BE2C (cell line): ENCODE measurements at regions not wholly inside any gene's neighbourhood (a gene's known extent, or its start where the extent isn't known, plus 50 kb on each side); places are given as distances from the start of the nearest gene placed in this dataset.

ENCODE experiments used
- DNase-seq: peaks from one replicate; pipeline ENCODE4 v3.0.0-alpha.2; 2020
- H3K27me3 ChIP-seq: fragments of 250-450 bp; sonication (Bioruptor Pico); 2 replicates; pipeline ENCODE4 v1.5.1; 2020; ENCODE audit warnings: mild to moderate bottlenecking
- H3K36me3 ChIP-seq: fragments of 250-450 bp; sonication (Bioruptor Pico); 2 replicates; pipeline ENCODE4 v1.5.1; 2020; ENCODE audit warnings: mild to moderate bottlenecking
- H3K4me1 ChIP-seq: fragments of 250-450 bp; sonication (Bioruptor Pico); 2 replicates; pipeline ENCODE4 v1.5.1; 2020
- H3K4me3 ChIP-seq: 2 replicates; pipeline ENCODE4 v1.5.1; 2011; ENCODE audit warnings: low read depth, low read length
- H3K9me3 ChIP-seq: fragments of 250-450 bp; sonication (Bioruptor Pico); 2 replicates; pipeline ENCODE4 v1.5.1; 2020
- TF ChIP-seq, protein P1 (sequence below): IDR thresholded peaks from 2 replicates; pipeline ENCODE4 v1.5.1; 2012; ENCODE audit warnings: mild to moderate bottlenecking, low read depth, low read length

DNA sequence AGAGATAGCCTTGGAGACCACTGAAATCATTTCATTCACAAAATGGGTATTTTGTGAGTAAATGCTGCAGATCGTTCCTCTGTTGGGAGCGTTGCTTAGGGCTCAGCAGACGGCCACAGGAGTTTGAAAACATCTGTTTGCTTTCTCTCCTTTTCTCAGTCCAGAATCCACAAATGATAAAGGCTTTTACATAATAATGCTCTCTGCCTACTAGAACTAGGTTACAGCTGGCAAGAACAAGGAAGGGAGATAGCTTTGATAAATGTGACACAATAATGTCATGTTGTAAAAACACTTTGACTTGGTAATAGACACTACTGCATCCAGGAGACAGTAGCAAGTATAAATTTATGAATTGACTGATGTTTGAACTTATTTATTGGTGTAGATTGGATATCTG lies 1072.4 kb upstream of the CDH6 start:
- no peaks in the 10 kb centered on the region for H3K9me3 ChIP-seq
- TF ChIP-seq, protein P1, sequence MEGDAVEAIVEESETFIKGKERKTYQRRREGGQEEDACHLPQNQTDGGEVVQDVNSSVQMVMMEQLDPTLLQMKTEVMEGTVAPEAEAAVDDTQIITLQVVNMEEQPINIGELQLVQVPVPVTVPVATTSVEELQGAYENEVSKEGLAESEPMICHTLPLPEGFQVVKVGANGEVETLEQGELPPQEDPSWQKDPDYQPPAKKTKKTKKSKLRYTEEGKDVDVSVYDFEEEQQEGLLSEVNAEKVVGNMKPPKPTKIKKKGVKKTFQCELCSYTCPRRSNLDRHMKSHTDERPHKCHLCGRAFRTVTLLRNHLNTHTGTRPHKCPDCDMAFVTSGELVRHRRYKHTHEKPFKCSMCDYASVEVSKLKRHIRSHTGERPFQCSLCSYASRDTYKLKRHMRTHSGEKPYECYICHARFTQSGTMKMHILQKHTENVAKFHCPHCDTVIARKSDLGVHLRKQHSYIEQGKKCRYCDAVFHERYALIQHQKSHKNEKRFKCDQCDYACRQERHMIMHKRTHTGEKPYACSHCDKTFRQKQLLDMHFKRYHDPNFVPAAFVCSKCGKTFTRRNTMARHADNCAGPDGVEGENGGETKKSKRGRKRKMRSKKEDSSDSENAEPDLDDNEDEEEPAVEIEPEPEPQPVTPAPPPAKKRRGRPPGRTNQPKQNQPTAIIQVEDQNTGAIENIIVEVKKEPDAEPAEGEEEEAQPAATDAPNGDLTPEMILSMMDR: no peak
- H3K27me3 ChIP-seq: no peaks in the 10 kb centered on the region
- no peaks in the 10 kb centered on the region for H3K36me3 ChIP-seq
- H3K4me3 ChIP-seq: no peak overlapping the region
- DNase-seq: no peak
- H3K4me1 ChIP-seq: no peaks in the 10 kb centered on the region

DNA sequence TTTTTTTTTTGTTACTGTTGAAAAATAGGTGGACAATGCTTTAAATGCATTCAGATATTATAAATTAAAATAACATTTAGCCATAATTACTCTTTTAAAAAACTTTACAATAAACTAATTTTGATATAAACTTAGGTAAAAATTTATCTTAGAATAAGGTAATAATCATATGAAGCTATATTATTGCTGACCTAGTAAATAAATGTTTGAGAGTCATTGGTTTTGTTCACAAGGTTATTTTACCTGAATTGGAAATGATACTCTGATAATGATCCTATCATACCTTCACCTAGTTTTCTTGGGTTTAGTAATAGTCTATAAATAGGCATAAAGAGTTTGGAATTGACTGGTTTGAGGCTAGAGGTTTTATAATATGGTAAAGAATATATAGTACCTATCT lies 1076.4 kb upstream of the CDH6 start:
- no peaks in the 10 kb centered on the region for H3K9me3 ChIP-seq
- TF ChIP-seq, protein P1: no peak
- H3K36me3 ChIP-seq: no peaks in the 10 kb centered on the region
- no peaks in the 10 kb centered on the region for H3K27me3 ChIP-seq
- H3K4me3 ChIP-seq: no peak overlapping the region
- no peaks in the 10 kb centered on the region for H3K4me1 ChIP-seq
- DNase-seq: no peak

DNA sequence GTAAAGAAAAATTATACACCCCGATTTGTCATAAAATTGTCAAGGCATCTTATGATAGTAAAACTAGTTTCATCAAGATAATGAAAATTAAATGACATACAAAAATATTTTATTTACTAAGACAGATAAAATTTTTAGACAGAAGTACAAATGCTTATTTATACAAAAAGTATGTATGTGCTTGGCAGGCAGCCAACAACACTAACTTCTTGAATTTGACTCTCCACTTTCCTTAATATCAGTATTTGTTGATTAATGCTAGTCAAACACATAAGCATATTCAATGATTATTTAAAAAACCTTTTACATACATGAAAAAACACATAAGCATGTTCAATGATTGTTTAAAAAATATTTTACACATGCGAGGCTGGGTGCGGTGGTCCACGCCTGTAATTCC lies 1079.9 kb upstream of the CDH6 start:
- no peak for DNase-seq
- H3K27me3 ChIP-seq: no peaks in the 10 kb centered on the region
- no peaks in the 10 kb centered on the region for H3K9me3 ChIP-seq
- no peaks in the 10 kb centered on the region for H3K4me1 ChIP-seq
- TF ChIP-seq, protein P1: no peak
- no peak overlapping the region for H3K4me3 ChIP-seq
- H3K36me3 ChIP-seq: no peaks in the 10 kb centered on the region

DNA sequence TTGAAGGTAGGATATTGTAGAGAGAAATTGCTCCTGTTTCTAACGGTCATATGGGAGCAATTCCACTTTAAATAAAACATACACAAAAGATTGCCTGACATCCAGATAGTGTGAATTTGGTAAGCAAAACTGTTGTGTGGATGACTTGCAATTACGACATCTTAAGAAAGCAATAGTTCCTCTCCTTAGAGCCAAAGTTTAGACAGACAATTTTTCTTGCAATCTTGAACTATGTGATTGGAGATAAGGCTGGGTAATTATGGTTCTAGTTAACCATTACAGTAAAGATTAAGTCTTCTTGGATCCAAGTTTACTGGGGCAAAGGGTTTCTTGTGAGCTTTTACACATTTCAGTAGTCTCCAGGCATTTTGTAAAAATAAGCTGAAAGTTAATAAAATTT lies 1080.6 kb upstream of the CDH6 start:
- H3K27me3 ChIP-seq: no peaks in the 10 kb centered on the region
- DNase-seq: no peak
- H3K36me3 ChIP-seq: no peaks in the 10 kb centered on the region
- no peaks in the 10 kb centered on the region for H3K4me1 ChIP-seq
- H3K4me3 ChIP-seq: no peak overlapping the region
- no peaks in the 10 kb centered on the region for H3K9me3 ChIP-seq
- TF ChIP-seq, protein P1: no peak

DNA sequence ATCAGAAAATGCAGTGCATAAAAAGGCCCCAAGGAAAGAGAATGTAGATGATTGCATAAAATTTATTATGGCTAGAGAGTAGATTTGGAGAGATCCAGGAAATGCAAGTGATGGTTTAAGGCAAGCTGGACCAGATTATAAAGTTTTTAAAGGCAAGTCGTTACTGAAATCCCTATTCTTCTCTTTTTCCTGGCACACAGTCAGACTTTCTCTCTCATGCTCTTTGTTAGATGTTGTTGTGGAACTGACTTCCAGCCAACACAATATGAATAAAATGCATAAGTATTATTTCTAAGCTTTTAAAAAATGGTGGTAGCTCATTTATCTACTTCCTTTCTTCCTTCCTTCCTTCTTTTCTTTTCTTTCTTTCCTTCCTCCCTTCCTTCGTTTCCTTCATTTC lies 1085.4 kb upstream of the CDH6 start:
- DNase-seq: no peak
- no peaks in the 10 kb centered on the region for H3K4me1 ChIP-seq
- H3K4me3 ChIP-seq: no peak overlapping the region
- TF ChIP-seq, protein P1: no peak
- H3K36me3 ChIP-seq: no peaks in the 10 kb centered on the region
- H3K27me3 ChIP-seq: no peaks in the 10 kb centered on the region
- H3K9me3 ChIP-seq: no peaks in the 10 kb centered on the region

DNA sequence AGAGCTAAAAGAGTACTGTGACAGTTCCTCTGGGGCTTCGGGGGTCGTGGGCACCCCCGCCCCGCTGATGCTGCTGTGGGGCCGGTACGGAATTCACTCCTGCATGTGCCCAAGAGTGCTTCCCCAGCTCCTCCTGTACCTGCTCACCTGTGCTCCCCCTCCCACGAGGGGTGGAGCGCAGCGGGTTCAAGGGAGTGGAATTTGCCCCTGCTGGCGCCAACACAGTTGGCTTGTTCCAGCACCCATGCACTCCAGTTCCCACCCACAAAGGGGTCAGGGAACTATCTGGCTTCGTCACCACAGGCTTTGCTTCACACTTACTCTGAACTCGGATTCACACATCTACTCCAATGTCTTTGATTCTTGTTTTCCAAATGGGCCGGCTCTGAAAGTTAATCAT lies 1086.9 kb upstream of the CDH6 start:
- Histone ChIP-seq H3K9me3 (no peaks in the 10 kb centered on the region), H3K4me1 (no peaks in the 10 kb centered on the region), H3K4me3 (no peak overlapping the region), H3K36me3 (no peaks in the 10 kb centered on the region), H3K27me3 (no peaks in the 10 kb centered on the region)
- TF ChIP-seq, protein P1: no peak
- no peak for DNase-seq
